GM19238 (cell line): ENCODE measurements at regions not wholly inside any gene's neighbourhood (a gene's known extent, or its start where the extent isn't known, plus 50 kb on each side); places are given as distances from the start of the nearest gene placed in this dataset.

Experiments
- DNase-seq: peaks from one replicate; pipeline ENCODE4 v3.0.0; 2011; ENCODE audit warnings: low spot score; ENCODE audit not compliant: insufficient read length

- no peak for DNase-seq
Measured at GRCh38 chr4:130591091-130591490, 1495.1 kb downstream of the C4orf33 start.

GRCh38 chr4:130600706-130601105, 1504.8 kb downstream of the C4orf33 start:
- DNase-seq: no peak

GRCh38 chr4:130603043-130603442, 1507.1 kb downstream of the C4orf33 start:
- no peak for DNase-seq

GRCh38 chr4:130608121-130608520, 1512.2 kb downstream of the C4orf33 start:
- no peak for DNase-seq

- no peak for DNase-seq
Measured at GRCh38 chr4:130628531-130628930, 1532.6 kb downstream of the C4orf33 start.

- no peak for DNase-seq
Measured at GRCh38 chr4:130632731-130633604, 1537.0 kb downstream of the C4orf33 start.

GRCh38 chr4:130636486-130636885, 1540.5 kb downstream of the C4orf33 start:
- no peak for DNase-seq

- DNase-seq: no peak
Measured at GRCh38 chr4:130640592-130640991, 1544.6 kb downstream of the C4orf33 start.

- DNase-seq: no peak
Measured at GRCh38 chr4:130646886-130647285, 1550.9 kb downstream of the C4orf33 start.

- DNase-seq: no peak
Measured at GRCh38 chr4:130648570-130648969, 1552.6 kb downstream of the C4orf33 start.

- no peak for DNase-seq
Measured at GRCh38 chr4:130653842-130654241, 1557.9 kb downstream of the C4orf33 start.

GRCh38 chr4:130659320-130659719, 1563.4 kb downstream of the C4orf33 start:
- DNase-seq: no peak

- DNase-seq: no peak
Measured at GRCh38 chr4:130668859-130669258, 1572.9 kb downstream of the C4orf33 start.

GRCh38 chr4:130675266-130675665, 1579.3 kb downstream of the C4orf33 start:
- DNase-seq: no peak

GRCh38 chr4:130689181-130689580, 1593.2 kb downstream of the C4orf33 start:
- DNase-seq: no peak

- DNase-seq: no peak
Measured at GRCh38 chr4:130698251-130698650, 1602.3 kb downstream of the C4orf33 start.

- DNase-seq: no peak
Measured at GRCh38 chr4:130699004-130699403, 1603.1 kb downstream of the C4orf33 start.

- no peak for DNase-seq
Measured at GRCh38 chr4:130703211-130703935, 1607.4 kb downstream of the C4orf33 start.

GRCh38 chr4:130705023-130705422, 1609.1 kb downstream of the C4orf33 start:
- no peak for DNase-seq

- no peak for DNase-seq
Measured at GRCh38 chr4:130712038-130712437, 1616.1 kb downstream of the C4orf33 start.

GRCh38 chr4:130714006-130714405, 1618.1 kb downstream of the C4orf33 start:
- DNase-seq: no peak

- no peak for DNase-seq
Measured at GRCh38 chr4:130722361-130722760, 1626.4 kb downstream of the C4orf33 start.
